HepG2 (cell line): ENCODE measurements at regions not wholly inside any gene's neighbourhood (a gene's known extent, or its start where the extent isn't known, plus 50 kb on each side); places are given as distances from the start of the nearest gene placed in this dataset.

ENCODE experiments used
- ATAC-seq: fragments of 200-7000 bp; cut with Tn5 transposase; 3 replicates; pipeline ENCODE4 v1.9.1; 2020; ENCODE audit warnings: mild to moderate bottlenecking, moderate library complexity
- BruUV-seq: library from RNA; stranded (reverse); fragments of 400-500 nt; replicated peaks from 2 replicates; lab custom pipeline; 2021; lab: Mats Ljungman, UMichigan
- CTCF ChIA-PET: fragments of 300-600 bp; formaldehyde crosslinking; extraction: SDS; loops from one replicate; lab custom pipeline; 2021; ENCODE audit warnings: low total read pairs, inconsistent platforms, low intra/inter-chr PET ratio; lab: Yijun Ruan, JAX
- POLR2A ChIA-PET: fragments of 350-600 bp; sonication (Branson Sonifier 250); formaldehyde crosslinking; loops from one replicate; lab custom pipeline; 2020; ENCODE audit warnings: antibody characterized with exemption, inconsistent platforms; lab: Yijun Ruan, JAX
- DNase-seq: peaks from one replicate; pipeline ENCODE4 v3.0.0-alpha.2; 2015; ENCODE audit warnings: low spot score
- FAIRE-seq: peaks from 3 replicates; lab custom pipeline; 2011; peaks lifted over from hg19 to GRCh38; lab: Jason Lieb, UNC
- H2AFZ ChIP-seq: one replicate; pipeline ENCODE4 v1.6.1; 2011; ENCODE audit warnings: low read length, inconsistent platforms
- H3K27ac ChIP-seq: fragments of 300-600 bp; 3 replicates; pipeline ENCODE4 v1.8.0; 2011; ENCODE audit warnings: mixed run types, mild to moderate bottlenecking, mixed read lengths, low read length, inconsistent platforms; ENCODE audit not compliant: insufficient read depth; ENCODE audit errors: extremely low read length
- H3K27me3 ChIP-seq, 2 experiments: fragments of 200-600 bp in 1 of 2; 2 replicates in 1 of 2; 3 replicates in 1 of 2; pipeline versions ENCODE4 v1.6.0 to v1.8.0; 2011; ENCODE audit warnings: low read length in 2 of 2, mild to moderate bottlenecking in 2 of 2, moderate library complexity in 2 of 2, inconsistent platforms in 1 of 2; ENCODE audit not compliant: insufficient read depth in 2 of 2, control insufficient read depth in 1 of 2
- H3K36me3 ChIP-seq, 2 experiments: fragments of 200-600 bp in 1 of 2; replicated peaks in 1 of 2; 2 replicates in 1 of 2; 3 replicates in 1 of 2; pipeline versions ENCODE4 v1.5.1 to v1.8.0; 2011; ENCODE audit warnings: low read length in 2 of 2, inconsistent platforms in 1 of 2; ENCODE audit not compliant: insufficient read depth in 2 of 2, control insufficient read depth in 1 of 2
- H3K4me1 ChIP-seq: 2 replicates; pipeline ENCODE4 v1.5.1; 2012; ENCODE audit warnings: low read length, inconsistent platforms; ENCODE audit not compliant: insufficient read depth
- H3K4me2 ChIP-seq: 2 replicates; pipeline ENCODE4 v1.6.0; 2011; ENCODE audit warnings: low read depth, low read length, inconsistent platforms
- H3K4me3 ChIP-seq, 3 experiments: fragments of 200-600 bp in 1 of 3; sonication (generic), shearing (Covaris generic) in 1 of 3; replicated peaks in 1 of 3; 2 replicates each; pipeline ENCODE4 v1.5.1; 2011 to 2016; ENCODE audit warnings: low read length in 3 of 3, inconsistent platforms in 2 of 3, low read depth in 2 of 3, mild to moderate bottlenecking in 2 of 3, control low read depth in 1 of 3, mixed read lengths in 1 of 3; ENCODE audit not compliant: insufficient read depth in 1 of 3
- H3K79me2 ChIP-seq: one replicate; pipeline ENCODE4 v1.6.1; 2011; ENCODE audit warnings: low read length, inconsistent platforms; ENCODE audit not compliant: insufficient read depth
- H3K9ac ChIP-seq: 2 replicates; pipeline ENCODE4 v1.6.0; 2011; ENCODE audit warnings: mild to moderate bottlenecking, low read depth, low read length, inconsistent platforms; ENCODE audit not compliant: insufficient read depth
- H3K9me3 ChIP-seq: 2 replicates; pipeline ENCODE4 v1.5.1; 2012; ENCODE audit warnings: mild to moderate bottlenecking, low read length
- H4K20me1 ChIP-seq: 2 replicates; pipeline ENCODE4 v1.6.0; 2011; ENCODE audit warnings: inconsistent platforms, mild to moderate bottlenecking, low read length, moderate library complexity; ENCODE audit not compliant: insufficient read depth
- ARID2 ChIP-seq: sonication (generic); formaldehyde crosslinking; IDR thresholded peaks from 2 replicates; pipeline ENCODE4 v1.8.1; 2022; ENCODE audit warnings: mild to moderate bottlenecking, missing genetic modification reagents, borderline replicate concordance
- ATF7-NPFF ChIP-seq: sonication (generic); formaldehyde crosslinking; IDR thresholded peaks from 2 replicates; pipeline ENCODE4 v1.8.1; 2023; ENCODE audit warnings: mild to moderate bottlenecking, low read depth, missing genetic modification reagents, moderate library complexity
- SETDB1 ChIP-seq: sonication (generic); formaldehyde crosslinking; IDR thresholded peaks from 2 replicates; pipeline ENCODE4 v1.5.1; 2020; ENCODE audit warnings: missing genetic modification reagents, mild to moderate bottlenecking, borderline replicate concordance
- STAT5B ChIP-seq: sonication (generic); formaldehyde crosslinking; IDR thresholded peaks from 2 replicates; pipeline ENCODE4 v1.4.0; 2020; ENCODE audit warnings: missing genetic modification reagents
- SUZ12 ChIP-seq: fragments of 150-350 bp; IDR thresholded peaks from 2 replicates; pipeline ENCODE4 v1.6.1; 2014; ENCODE audit warnings: low read depth, low read length
- ZBTB7A ChIP-seq: sonication (generic); formaldehyde crosslinking; IDR thresholded peaks from 2 replicates; pipeline ENCODE4 v1.8.0; 2022; ENCODE audit warnings: mild to moderate bottlenecking, missing genetic modification reagents
- ZMYM2 ChIP-seq: sonication (generic); formaldehyde crosslinking; IDR thresholded peaks from 2 replicates; pipeline ENCODE4 v1.8.0; 2022; ENCODE audit warnings: mild to moderate bottlenecking, missing genetic modification reagents
- ZNF24 ChIP-seq: fragments of 450-650 bp; IDR thresholded peaks from 2 replicates; pipeline ENCODE4 v1.6.1; 2017; ENCODE audit warnings: antibody characterized with exemption, mild to moderate bottlenecking
- ZNF3 ChIP-seq: IDR thresholded peaks from 2 replicates; pipeline ENCODE4 v1.7.0; 2017; ENCODE audit warnings: inconsistent platforms
- ZNF451 ChIP-seq: sonication (generic); formaldehyde crosslinking; IDR thresholded peaks from 2 replicates; pipeline ENCODE4 v1.5.0; 2020; ENCODE audit warnings: mild to moderate bottlenecking, missing genetic modification reagents
- WGBS: methylation state at CpG from one replicate; pipeline ENCODE4 v1.1.6; 2017; ENCODE audit warnings: low lambda C conversion rate; 5-methylcytosine and 5-hydroxymethylcytosine counted together
- in situ Hi-C: cut with HindIII; loops from 2 replicates; pipeline ENCODE4 v1.10.0; 2017; ENCODE audit warnings: low pct_unique_long_range_greater_than_20kb; ENCODE audit not compliant: extremely low pct_ligation_motif_present
- intact Hi-C: fragments of 100-400 bp; cut with micrococcal nuclease; formaldehyde crosslinking; loops from one replicate; pipeline ENCODE4 v1.10.0; 2022; ENCODE audit not compliant: unreplicated experiment
- TF ChIP-seq, protein P1 (sequence below): sonication (generic); formaldehyde crosslinking; conservative IDR thresholded peaks from 2 replicates; pipeline ENCODE4 v1.4.0; 2020; ENCODE audit warnings: missing genetic modification reagents
- TF ChIP-seq, protein P2 (sequence below), 2 experiments: sonication (generic) in 1 of 2; formaldehyde crosslinking in 1 of 2; IDR thresholded peaks; 2 replicates each; pipeline versions ENCODE4 v1.6.1 to v1.9.0; 2014 to 2022; ENCODE audit warnings: antibody characterized with exemption in 1 of 2, borderline replicate concordance in 1 of 2, inconsistent platforms in 1 of 2, low read depth in 1 of 2, missing genetic modification reagents in 1 of 2
- TF ChIP-seq, protein P3 (sequence below): IDR thresholded peaks from 2 replicates; pipeline ENCODE4 v1.6.1; 2012; ENCODE audit warnings: inconsistent platforms

DNA sequence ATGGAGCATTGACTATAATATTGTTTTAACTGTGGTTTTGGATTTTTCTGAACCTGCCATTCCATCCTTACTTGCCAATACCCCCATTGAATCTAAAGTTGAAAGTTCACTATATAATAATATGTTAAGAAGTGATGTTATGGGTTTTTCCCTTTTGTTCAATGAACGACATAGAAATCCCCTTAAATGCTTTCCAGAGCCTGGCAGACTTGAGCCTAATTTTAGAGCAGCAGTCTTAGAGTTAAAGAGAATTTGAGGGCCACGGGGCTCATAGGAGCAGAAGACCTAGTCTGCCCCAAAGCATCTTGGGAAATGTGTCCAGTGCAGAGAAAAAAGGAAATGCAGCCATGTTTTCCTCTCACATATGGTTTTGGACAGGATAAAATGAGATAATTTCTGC is 146.1 kb upstream of the SLC44A1 start (continued):
- TF ChIP-seq, protein P1, sequence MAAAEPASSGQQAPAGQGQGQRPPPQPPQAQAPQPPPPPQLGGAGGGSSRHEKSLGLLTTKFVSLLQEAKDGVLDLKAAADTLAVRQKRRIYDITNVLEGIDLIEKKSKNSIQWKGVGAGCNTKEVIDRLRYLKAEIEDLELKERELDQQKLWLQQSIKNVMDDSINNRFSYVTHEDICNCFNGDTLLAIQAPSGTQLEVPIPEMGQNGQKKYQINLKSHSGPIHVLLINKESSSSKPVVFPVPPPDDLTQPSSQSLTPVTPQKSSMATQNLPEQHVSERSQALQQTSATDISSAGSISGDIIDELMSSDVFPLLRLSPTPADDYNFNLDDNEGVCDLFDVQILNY (CRISPR knock-in tag): no peak
- no peak for TF ChIP-seq ARID2 (CRISPR knock-in tag)
- no peak for TF ChIP-seq SETDB1 (CRISPR knock-in tag)
- no peak for TF ChIP-seq ZNF24

DNA sequence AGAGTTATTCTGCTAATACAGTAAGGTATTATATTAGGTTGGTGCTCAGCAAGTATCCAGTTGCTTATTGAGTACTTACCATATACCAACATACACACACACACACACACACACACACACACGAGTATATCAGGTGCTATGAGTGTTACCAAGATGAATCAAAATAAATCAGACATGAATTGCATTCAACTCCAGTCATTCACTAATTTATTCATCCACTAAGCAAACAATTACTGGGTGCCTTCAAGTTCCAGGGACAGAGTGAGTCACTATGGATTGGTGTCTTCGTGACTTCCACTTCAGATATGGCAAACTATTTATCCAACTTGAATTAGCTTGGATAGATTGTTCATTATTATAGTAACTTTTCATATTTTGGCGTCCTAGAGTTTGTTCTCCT is 140.7 kb upstream of the SLC44A1 start:
- DNase-seq: no peak
- ChIA-PET POLR2A (no interaction called here), CTCF (no interaction called here)

DNA sequence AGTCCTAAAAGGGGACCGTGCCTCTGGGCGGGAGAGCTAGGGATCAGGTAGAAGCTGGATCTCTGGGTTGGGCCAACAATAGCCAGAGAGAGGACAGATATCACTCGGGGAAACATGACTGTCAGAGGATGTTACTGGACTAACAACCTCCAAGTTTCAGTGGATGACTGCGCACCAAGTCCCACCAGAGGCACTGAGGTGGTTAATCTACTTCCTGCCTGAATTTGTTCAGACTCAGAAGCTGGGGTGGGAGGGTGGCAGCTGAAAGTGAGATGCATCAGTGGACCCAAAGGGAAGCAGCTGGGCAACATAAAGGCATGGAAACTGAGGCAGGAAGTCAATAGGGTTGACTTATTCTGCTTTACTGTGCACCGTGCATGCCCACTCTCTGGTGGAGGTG is 130.1 kb upstream of the SLC44A1 start:
- 81% methylated on average over 5 of the region's 5 CpGs for WGBS
- no peak for DNase-seq
- Histone ChIP-seq H3K9me3 (no peaks in the 10 kb centered on the region), H3K36me3 (no peaks in the 10 kb centered on the region), H4K20me1 (no peaks in the 10 kb centered on the region), H3K27me3 (peaks cover 0 to 7% of the 10 kb centered on the region in 2 experiments; a peak in 1 of 5 replicates), H3K4me3 (no peak overlapping the region), H3K27ac (no peak overlapping the region), H3K4me2 (no peak overlapping the region), H2AFZ (no peak overlapping the region), H3K4me1 (peaks cover 9% of the 10 kb centered on the region), H3K79me2 (no peaks in the 10 kb centered on the region), H3K9ac (no peak overlapping the region)
- POLR2A ChIA-PET: no interaction called here
- no TSS peak for BruUV-seq
- no peak for ATAC-seq
- no peak for FAIRE-seq
- intact Hi-C loops: no loop called here
- CTCF ChIA-PET: no interaction called here
- in situ Hi-C loops: no loop called here
- TF ChIP-seq, protein P2, sequence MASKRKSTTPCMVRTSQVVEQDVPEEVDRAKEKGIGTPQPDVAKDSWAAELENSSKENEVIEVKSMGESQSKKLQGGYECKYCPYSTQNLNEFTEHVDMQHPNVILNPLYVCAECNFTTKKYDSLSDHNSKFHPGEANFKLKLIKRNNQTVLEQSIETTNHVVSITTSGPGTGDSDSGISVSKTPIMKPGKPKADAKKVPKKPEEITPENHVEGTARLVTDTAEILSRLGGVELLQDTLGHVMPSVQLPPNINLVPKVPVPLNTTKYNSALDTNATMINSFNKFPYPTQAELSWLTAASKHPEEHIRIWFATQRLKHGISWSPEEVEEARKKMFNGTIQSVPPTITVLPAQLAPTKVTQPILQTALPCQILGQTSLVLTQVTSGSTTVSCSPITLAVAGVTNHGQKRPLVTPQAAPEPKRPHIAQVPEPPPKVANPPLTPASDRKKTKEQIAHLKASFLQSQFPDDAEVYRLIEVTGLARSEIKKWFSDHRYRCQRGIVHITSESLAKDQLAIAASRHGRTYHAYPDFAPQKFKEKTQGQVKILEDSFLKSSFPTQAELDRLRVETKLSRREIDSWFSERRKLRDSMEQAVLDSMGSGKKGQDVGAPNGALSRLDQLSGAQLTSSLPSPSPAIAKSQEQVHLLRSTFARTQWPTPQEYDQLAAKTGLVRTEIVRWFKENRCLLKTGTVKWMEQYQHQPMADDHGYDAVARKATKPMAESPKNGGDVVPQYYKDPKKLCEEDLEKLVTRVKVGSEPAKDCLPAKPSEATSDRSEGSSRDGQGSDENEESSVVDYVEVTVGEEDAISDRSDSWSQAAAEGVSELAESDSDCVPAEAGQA (IDR thresholded peaks at IDR 0.05; ENCODE audit: low read depth): no peak
- TF ChIP-seq, protein P2 (CRISPR knock-in tag; IDR thresholded peaks at IDR 0.05; ENCODE audit: borderline replicate concordance): no peak
- no peak for TF ChIP-seq ZMYM2 (CRISPR knock-in tag)
- TF ChIP-seq, protein P3, sequence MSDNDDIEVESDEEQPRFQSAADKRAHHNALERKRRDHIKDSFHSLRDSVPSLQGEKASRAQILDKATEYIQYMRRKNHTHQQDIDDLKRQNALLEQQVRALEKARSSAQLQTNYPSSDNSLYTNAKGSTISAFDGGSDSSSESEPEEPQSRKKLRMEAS: no peak
- TF ChIP-seq ZNF451 (CRISPR knock-in tag): no peak
- no peak for TF ChIP-seq STAT5B

More for the DNA sequence above, 140.7 kb upstream of the SLC44A1 start:
- no peaks in the 10 kb centered on the region for H3K79me2 ChIP-seq
- no peaks in the 10 kb centered on the region for H3K36me3 ChIP-seq
- intact Hi-C loops: no loop called here
- H3K27me3 ChIP-seq: no peaks in the 10 kb centered on the region
- no peaks in the 10 kb centered on the region for H4K20me1 ChIP-seq
- no peak overlapping the region for H3K27ac ChIP-seq
- 3% methylated on average over 3 of the region's 3 CpGs for WGBS
- BruUV-seq: no TSS peak
- H2AFZ ChIP-seq: no peak overlapping the region
- H3K4me2 ChIP-seq: no peak overlapping the region
- H3K9ac ChIP-seq: no peak overlapping the region
- no peak for FAIRE-seq
- no peak overlapping the region for H3K4me3 ChIP-seq
- no peaks in the 10 kb centered on the region for H3K4me1 ChIP-seq
- TF ChIP-seq ZNF3 (CRISPR knock-in tag) (no peak), ZBTB7A (CRISPR knock-in tag) (no peak), SUZ12 (no peak), ATF7-NPFF (CRISPR knock-in tag) (no peak)
- TF ChIP-seq, all 625 proteins: peak for 0
- no peak for ATAC-seq
- in situ Hi-C loops: no loop called here
- no peaks in the 10 kb centered on the region for H3K9me3 ChIP-seq
